ENCODE measurements at regions not wholly inside any gene's neighbourhood (a gene's known extent, or its start where the extent isn't known, plus 50 kb on each side); places are given as distances from the start of the nearest gene placed in this dataset.

GRCh38 chr6:145327586-145327985 lies 407.7 kb downstream of the EPM2A start:
- no peak for TF ChIP-seq CTCF (IDR thresholded peaks at IDR 0.05)
- no peaks in the 10 kb centered on the region for H3K27me3 ChIP-seq (ENCODE audit: low read depth)
- DNase-seq, result no peak
- ATAC-seq, result no peak
- no peaks in the 10 kb centered on the region for H3K4me1 ChIP-seq
- intact Hi-C loops (cut with DNase I), result no loop called here
- H3K36me3 ChIP-seq, result no peaks in the 10 kb centered on the region
- no peak overlapping the region for H3K27ac ChIP-seq
- no peak overlapping the region for H3K4me3 ChIP-seq
- H3K9me3 ChIP-seq, result no peaks in the 10 kb centered on the region

GRCh38 chr6:145329257-145329656 lies 406.1 kb downstream of the EPM2A start:
- Histone ChIP-seq H3K4me3 (no peak overlapping the region), H3K9me3 (no peaks in the 10 kb centered on the region), H3K4me1 (no peaks in the 10 kb centered on the region), H3K27ac (no peak overlapping the region), H3K27me3 (ENCODE audit: low read depth) (no peaks in the 10 kb centered on the region), H3K36me3 (no peaks in the 10 kb centered on the region)
- TF ChIP-seq CTCF (IDR thresholded peaks at IDR 0.05), result no peak
- ATAC-seq (no peak), DNase-seq (no peak)
- intact Hi-C loops (cut with DNase I), result no loop called here

- Histone ChIP-seq H3K27ac (no peak overlapping the region), H3K4me3 (no peak overlapping the region), H3K4me1 (no peaks in the 10 kb centered on the region), H3K36me3 (no peaks in the 10 kb centered on the region), H3K27me3 (ENCODE audit: low read depth) (no peaks in the 10 kb centered on the region), H3K9me3 (no peaks in the 10 kb centered on the region)
- DNase-seq (no peak), ATAC-seq (no peak)
- TF ChIP-seq CTCF (IDR thresholded peaks at IDR 0.05), result no peak
- intact Hi-C loops (cut with DNase I), result no loop called here
These were observed 404.3 kb downstream of the EPM2A start for GRCh38 chr6:145331066-145331465.

- no peaks in the 10 kb centered on the region for H3K27me3 ChIP-seq (ENCODE audit: low read depth)
- no peak for TF ChIP-seq CTCF (IDR thresholded peaks at IDR 0.05)
- ATAC-seq, result no peak
- H3K9me3 ChIP-seq, result no peaks in the 10 kb centered on the region
- no peaks in the 10 kb centered on the region for H3K4me1 ChIP-seq
- no peak overlapping the region for H3K27ac ChIP-seq
- no peak for DNase-seq
- no peak overlapping the region for H3K4me3 ChIP-seq
- no peaks in the 10 kb centered on the region for H3K36me3 ChIP-seq
- intact Hi-C loops (cut with DNase I), result no loop called here
These were observed 403.3 kb downstream of the EPM2A start for GRCh38 chr6:145332011-145332410.

- H3K27me3 ChIP-seq (ENCODE audit: low read depth), result no peaks in the 10 kb centered on the region
- TF ChIP-seq CTCF (IDR thresholded peaks at IDR 0.05), result no peak
- H3K4me1 ChIP-seq, result no peaks in the 10 kb centered on the region
- no peak overlapping the region for H3K27ac ChIP-seq
- intact Hi-C loops (cut with DNase I), result no loop called here
- DNase-seq (no peak), ATAC-seq (no peak)
- no peaks in the 10 kb centered on the region for H3K9me3 ChIP-seq
- no peak overlapping the region for H3K4me3 ChIP-seq
- no peaks in the 10 kb centered on the region for H3K36me3 ChIP-seq
These were observed 399.2 kb downstream of the EPM2A start for GRCh38 chr6:145336119-145336518.

GRCh38 chr6:145339089-145339488 lies 396.2 kb downstream of the EPM2A start:
- H3K27ac ChIP-seq, result no peak overlapping the region
- no peak for TF ChIP-seq CTCF (IDR thresholded peaks at IDR 0.05)
- H3K4me1 ChIP-seq, result no peaks in the 10 kb centered on the region
- H3K4me3 ChIP-seq, result no peak overlapping the region
- DNase-seq, result no peak
- H3K9me3 ChIP-seq, result no peaks in the 10 kb centered on the region
- H3K36me3 ChIP-seq, result no peaks in the 10 kb centered on the region
- no peaks in the 10 kb centered on the region for H3K27me3 ChIP-seq (ENCODE audit: low read depth)
- ATAC-seq, result no peak
- intact Hi-C loops (cut with DNase I), result no loop called here
